Stimulated activated CD4-positive, alpha-beta T cell treated with anti-CD3 and anti-CD28 coated beads, Interleukin-4, amount 100 ng/mL, for 4 hours (primary cell): ENCODE measurements at regions not wholly inside any gene's neighbourhood (a gene's known extent, or its start where the extent isn't known, plus 50 kb on each side); places are given as distances from the start of the nearest gene placed in this dataset.
"Not testable (repeated sequence)": the region's sequence is repeated elsewhere in the genome, so short reads cannot be mapped to it uniquely, and the experiment has no call there.

ENCODE experiments used
- DNase-seq, 2 experiments: peaks; one replicate each; pipeline ENCODE4 v3.0.0-alpha.2; 2020

DNA sequence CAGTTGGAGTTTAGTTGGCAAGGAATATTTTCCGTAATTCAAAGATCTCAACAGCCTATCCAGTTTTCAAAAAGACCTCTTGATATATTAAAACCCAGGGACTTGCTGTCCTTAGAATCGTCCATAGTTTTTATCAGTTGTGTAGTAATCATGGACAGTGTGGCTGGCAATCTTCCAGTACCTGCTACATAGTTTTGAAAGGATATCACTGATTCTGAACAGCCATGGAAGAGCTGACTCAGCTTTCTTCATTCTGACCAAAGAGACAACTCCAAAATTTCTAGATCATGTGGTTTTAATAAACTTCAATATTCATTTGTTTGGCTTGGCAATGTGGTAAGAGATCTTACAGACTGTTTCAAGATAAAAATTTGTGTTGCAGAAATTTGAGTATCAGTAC, 616.7 kb downstream of the TDRD15 start:
- DNase-seq, result no peak

DNA sequence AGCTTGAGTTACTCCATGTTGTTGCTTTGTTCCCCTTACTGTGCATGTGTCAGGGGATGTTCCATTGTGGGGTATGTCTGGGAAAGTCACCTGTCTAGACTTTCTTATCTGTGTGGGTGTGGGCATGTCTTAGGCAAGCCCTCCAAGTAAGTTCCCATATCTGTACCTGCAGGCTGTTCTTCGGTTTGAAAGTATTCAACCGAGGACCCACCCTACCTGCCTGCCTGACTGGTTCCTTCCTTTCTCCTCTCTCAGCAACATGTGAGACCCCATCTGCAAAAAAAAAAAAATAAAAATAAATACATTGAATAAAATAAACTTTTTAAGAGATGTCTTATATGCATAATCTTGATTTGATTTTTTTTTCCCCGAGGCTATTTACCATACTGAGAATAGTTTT, 622.7 kb downstream of the TDRD15 start:
- DNase-seq, result no peak

DNA sequence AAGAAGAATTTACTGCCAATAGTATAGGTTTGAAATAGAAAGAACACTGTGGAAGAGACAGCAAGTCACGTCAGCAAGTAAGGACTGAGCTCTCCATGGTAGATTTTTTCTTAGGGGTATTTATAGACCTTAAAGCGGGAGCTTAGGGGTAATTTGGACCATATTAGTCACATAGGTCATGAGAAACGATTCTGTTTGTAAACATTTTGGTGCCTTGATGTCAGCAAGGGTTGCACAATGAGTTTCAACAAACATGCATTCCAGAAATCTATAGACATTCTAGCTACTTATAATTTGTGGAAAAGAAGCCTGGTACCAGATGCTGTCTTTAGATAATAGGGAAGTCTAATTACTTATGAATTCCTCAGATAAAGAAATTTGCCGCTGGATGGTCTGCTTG, 624.7 kb downstream of the TDRD15 start:
- DNase-seq, result no peak

DNA sequence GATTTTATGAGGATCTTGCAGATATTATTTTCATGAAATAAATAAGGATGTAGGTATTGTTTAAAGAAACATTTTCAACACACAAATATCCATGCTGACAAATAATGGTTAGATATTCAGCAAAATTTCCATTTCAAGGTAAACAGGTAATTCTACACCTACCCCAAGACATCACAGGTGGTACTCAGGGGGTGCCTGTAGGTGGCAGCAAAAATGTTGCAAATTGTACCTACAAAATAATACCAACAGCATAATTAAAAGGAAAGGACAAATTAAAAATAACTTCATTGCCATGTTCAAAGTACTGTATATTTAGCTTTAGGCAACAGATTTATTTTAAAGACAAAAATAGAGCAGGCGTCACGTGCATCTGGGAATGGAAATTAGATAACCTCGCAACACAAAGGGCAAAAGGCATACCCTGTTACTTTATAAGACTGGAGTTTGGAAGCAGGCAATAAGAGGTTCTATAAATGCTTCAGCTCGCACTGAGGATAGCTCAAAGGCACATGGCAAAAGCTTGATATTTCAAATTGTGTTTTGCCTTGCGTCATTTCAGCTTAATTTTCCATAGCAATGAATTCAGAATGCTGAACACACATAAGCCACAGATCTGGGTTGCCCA, 630.5 kb downstream of the TDRD15 start:
- no peak for DNase-seq

DNA sequence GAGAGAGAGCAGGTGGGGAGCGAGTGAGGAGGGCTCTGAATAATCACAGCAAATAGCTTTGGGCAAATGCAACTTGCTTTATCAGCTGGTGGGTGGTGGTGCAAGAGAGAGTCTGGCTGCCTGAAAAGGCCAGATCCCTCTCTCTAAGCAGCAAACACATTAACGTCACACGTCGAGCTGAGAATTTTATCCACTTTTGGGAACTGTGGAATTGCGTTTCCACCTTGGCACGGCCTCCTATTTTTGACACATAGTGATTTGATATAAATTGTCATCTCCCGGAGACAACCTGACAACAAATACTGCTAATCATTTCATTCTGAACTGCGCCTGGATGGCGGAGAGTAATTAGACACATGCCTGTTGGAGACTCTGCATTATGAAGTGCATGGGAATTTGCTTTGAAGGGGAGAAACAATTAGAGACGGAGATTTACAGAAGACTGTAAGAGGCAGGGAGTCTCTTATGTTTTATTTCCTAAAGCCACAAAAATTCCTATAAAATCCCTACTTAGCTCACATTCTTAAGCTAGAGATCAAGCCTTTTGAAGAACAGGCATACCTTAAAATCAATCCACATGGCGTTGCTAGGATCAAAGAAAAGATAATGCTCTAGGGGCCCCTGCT, 634.1 kb downstream of the TDRD15 start:
- no peak for DNase-seq

DNA sequence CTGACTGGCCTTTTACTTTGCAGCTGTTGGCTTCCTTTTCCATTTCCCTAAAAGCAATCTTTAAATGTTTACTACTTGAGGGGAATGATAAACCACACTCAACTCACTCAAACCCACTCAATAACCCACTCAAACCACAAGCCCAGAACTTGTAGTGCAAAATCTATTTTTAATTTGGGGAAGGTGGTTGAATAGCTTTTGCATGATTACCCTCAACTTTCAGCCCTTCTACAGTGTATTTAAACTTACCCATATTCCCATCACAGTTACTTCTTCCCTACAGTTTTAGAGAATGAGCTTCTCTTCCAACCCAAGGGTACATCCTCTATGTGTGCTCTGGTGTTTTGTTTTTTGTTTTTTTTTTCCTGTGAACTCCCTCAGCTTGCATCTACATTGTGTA, 636.1 kb downstream of the TDRD15 start:
- DNase-seq, result no peak

DNA sequence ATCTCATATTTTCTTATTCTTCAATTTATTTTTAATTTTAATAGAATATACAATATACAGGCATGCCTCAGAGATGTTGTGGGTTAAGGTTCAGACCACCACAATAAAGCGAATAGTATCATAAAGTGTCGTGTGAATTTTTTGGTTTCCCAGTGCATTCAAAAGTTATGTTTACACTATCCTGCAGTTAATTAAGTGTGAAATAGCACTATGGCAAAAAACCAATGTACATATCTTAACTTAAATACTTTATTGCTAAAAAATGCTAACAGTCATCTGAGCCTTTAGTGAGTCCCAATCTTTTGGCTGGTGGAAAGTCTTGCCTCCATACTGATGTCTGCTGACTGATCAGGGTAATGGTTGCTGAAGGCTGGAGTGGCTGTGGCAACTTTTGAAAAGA, 637.6 kb downstream of the TDRD15 start:
- no peak for DNase-seq

DNA sequence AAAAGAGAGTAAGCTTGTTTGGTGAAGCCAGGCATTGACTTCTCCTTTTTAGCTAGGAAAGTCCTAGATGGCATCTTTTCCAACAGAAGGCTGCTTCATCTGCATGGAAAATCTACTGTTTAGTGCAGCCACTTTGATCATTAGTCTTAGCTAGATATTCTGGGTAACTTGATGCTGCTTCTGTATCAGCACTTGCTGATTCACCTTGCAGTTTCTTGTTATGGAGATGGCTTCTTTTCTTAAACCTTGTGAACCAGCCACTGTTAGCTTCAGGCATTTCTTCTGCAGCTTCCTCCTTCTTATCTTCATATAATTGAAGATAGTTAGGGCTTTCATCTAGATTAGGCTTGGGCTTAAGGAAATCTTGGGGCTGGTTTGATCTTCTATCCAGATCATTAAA, 639.7 kb downstream of the TDRD15 start:
- DNase-seq, result no peak

DNA sequence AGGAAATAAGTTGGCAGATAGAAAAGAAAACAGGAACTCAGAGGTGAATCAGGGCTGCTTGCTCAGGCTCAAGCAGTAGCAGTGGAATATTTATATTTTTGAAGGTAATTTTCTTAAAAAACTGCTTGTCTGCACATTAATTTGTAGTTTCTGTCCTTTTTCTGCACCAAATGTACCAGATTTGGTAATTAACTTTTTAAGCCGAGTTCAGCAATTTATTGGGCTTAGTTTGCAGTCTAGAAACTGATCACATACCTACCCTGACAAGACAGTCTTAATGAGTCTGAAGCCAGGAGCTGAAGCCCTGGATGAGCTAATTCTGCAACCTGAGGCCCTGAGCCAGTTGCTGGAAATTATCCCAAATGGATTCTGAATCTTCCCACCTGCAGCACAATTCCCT, 647.0 kb downstream of the TDRD15 start:
- no peak for DNase-seq

DNA sequence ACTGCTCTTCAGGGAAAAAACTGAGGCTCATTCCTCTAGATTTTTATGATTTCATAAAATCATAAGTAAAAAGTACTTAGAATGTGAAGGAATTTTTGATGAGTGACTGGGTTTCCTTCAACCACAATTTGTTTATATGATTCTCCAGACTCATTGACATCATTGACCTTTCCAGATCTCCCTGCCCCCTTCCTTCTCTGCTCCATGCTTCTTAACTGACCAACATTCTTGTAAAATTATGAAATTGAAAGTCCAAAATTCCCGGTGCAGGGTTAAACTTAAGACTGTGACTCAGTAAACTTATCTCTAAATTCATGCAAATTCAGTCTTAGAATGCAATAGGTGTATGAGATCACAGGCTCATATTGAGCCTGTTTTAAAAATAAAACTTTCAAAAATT, 648.9 kb downstream of the TDRD15 start:
- no peak for DNase-seq

DNA sequence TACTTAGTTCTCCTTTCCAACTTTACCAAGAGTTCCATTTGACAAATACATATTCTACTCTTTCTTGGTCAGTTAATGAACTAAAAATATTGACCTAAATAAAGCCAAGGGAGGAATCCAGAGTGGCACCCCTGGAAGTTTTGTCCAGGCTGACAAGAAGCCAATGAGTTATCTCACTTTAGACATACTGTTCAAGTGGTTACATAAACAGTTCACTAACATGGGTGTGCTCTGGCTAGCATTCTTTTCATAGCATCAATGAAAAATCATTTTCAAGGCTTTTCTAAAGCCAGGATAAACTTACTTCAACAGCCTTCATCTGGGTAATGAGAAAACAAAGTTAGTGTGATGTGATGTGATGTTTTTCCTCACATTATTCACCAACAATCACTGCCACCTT, 649.4 kb downstream of the TDRD15 start:
- no peak for DNase-seq

DNA sequence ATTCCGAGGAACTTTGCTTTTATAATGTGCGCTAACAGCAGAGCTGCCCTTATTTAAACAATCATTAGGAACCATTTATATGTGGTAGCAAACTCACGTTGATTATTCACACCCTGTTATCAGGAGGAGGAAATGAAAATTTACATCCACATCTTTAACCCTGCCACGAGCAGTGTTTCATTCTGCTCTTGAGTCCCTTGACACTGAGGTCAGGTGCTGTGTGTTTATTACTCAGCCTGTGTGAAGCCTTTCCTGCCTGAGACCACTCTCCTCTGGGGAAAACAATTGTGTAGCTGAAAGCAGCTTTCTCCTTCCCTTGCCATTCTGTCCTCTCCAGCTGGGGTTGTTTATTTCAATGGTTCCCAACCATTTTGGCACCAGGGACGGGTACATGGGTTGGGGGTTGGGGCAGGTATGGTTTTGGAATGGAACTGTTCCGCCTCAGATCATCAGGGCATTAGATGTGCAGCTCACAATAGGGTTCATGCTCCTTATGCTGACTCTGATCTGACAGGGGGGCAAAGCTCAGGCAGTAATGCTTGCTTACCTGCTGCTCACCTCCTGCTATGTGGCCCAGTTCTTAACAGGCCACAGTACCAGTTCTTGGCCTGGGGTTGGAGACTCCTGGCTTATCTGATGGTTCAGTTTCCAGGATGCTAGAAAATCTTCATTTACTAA, 651.1 kb downstream of the TDRD15 start:
- DNase-seq, result no peak

DNA sequence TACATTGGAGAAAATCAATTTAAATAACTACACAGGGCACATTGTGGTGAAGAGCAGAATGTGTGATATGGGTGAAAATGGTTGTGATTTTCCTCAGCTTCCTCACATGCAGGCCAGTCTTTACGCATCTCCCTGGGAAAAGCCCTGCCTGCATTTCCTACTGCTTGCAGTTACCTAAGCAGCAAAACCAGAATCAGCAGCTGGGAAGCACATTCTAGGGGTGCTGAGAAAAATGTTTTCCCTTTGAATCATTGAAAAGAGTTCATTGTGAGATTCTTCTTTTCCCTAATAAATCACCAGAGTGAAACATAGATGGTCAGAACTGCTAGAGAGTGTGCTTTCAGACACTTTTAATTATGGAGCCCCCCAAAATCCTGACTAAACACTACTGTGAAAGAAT, 656.0 kb downstream of the TDRD15 start:
- DNase-seq, result no peak

DNA sequence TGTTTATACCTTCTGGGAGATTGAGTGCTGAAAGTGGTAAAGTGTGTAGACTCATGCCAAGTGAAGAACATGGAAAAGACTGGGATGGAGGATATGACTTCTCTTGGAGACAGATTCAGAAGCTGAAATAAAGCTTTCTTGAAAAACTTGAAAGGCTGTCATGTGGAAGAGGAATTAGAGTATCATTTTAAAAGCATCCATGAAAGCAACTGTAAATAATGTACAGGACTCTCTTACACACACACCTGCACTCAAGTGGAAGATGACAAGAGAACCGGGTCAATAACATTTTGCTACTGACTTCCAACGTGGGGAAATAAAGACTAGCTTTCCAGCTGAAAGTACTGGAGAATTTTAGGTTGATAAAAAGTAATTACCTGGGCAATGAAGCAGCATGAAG, 658.2 kb downstream of the TDRD15 start:
- DNase-seq, result no peak

DNA sequence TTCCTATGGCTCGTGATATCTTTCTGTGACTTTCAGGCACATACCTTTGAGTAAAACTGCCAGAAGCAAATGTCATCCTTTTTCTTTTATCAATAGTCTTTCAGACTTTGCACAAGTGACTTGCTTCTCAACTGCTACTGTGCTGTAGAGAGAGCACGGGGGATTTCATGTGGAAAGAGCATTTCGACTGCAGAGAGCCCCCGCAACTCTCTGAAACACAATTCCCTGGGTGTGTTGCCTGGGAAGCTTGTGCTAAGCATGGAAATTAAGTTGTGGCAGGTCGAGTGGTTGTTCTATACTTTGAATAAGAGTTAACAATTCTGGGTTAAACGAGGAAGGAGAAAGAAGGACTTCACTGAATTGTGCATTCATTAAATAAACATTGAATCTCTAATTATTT, 659.1 kb downstream of the TDRD15 start:
- DNase-seq, result no peak

DNA sequence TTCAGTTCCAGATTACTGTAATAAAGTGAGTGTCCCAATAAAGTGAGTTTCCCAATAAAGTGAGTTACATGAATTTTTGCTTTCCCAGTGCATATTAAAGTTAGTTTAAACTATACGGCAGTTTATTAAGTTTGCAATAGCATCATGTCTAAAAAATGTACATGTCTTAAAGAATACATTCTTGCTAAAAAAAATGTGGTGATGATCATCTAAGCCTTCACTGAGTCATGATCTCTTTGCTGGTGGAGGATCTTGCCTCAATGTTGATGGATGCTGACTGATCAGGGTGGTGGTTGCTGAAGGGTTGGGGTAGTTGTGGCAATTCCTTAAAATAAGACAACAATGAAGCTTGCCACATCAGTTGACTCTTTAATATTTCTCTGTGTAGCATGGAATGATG, 664.2 kb downstream of the TDRD15 start:
- no peak for DNase-seq

DNA sequence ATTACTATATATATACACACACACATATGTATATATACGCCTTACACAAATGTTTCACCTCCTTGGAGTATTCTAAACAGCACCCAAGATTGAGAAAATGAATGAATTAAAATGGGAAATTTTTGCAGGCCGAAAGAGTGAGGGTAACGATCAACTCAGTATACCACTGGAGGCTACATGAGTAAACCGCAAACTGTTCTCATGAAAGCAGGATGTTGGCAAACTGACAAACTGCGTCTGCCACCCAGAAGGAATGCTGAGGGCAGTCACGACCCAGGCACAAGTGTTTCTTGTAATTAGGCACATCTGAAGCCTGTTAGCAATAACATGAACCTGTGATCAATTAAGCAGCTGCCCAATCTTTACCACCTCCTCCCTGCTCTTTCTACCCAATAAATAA, 666.5 kb downstream of the TDRD15 start:
- DNase-seq, result not testable (repeated sequence)

DNA sequence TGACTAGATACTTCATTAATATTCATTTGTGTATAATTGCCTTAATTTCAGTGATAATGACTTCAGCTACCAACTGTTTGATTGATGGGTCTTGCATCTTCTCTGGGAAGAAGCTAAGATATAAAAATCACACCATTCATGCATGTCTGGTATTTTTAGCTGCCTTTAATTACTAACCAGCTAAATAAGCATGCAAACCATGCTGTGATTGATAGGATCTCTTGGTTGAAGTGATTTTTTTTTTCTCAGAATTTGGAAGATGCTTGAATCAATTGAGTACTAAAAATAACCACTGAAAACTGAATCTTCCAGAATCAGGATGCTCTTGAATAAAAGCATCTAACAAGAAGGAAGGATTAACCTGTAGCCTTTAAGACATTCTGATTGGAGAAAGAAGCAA, 668.8 kb downstream of the TDRD15 start:
- no peak for DNase-seq

DNA sequence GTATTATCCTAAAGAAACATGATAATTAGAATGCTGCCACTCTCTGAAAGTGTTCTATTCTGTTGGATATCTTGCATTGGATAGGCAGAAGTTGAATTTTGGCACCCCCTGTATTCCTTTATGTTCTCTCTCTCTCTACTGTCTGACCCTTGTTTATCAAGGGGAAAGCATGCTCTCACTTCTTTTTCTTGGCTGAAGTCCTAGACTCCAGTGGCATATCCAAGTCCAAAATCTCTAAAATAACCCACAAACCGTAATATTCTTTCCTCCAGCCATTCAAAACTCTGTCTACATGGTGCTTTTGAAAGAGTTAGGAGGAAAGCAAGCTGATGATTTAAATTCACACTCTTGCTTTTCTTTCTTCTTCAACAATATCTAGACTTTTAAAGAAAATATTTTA, 669.7 kb downstream of the TDRD15 start:
- DNase-seq, result no peak

DNA sequence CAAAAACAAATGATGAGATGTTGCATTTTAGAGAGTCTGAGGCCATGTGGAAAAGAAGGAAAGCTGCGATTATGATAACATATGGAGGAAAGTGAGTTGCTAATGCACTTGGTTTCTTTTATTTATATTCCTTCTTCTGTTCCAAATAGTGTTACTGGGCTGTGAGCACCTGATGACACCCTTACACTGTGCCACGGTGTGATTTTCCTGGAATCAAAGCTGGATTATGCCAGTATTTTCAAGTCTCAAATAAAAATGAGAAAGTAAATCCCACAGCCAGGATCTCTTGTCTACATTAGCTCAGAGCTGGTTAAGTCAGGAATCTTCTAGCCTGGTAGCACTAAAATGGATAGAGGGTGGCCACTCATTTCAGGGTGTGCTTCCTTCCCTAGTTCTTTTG, 670.8 kb downstream of the TDRD15 start:
- DNase-seq, result no peak

DNA sequence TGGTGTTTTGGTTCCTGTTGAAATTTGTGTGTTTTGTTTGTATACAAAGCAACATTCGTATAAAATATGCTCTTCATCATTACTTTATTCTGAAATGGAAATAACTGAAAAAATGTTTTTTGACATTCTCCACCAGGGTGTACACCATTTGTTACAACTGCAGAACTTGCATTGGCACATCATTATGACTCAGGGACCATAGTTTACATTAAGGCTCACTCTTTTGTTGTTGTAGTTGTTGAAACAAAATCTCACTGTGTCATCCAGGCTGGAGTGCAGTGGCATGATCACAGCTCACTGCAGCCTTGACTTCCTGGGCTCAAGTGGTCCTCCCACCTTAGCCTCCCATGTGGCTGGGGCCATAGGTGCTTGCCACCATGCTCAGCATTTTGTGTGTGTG, 676.6 kb downstream of the TDRD15 start:
- DNase-seq, result no peak

DNA sequence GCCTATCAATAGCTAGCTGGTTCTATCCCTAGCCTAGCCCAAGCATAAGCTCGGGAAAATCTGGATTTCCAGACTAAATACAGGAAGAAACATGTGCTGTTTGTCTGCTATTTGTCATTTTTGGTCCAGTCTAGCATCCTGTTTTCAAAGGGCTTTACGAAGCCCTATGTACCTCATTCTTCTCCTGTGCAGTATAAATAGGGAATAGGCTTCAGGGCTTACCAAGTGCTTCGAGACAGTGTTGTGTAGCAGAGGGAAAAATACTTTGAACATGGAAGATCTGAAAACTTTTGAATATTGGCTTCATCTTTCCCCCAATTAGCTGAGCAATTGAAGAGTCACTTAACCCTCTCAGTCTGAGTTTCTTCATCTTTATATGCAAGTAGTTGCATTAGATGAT, 679.8 kb downstream of the TDRD15 start:
- DNase-seq, result no peak

DNA sequence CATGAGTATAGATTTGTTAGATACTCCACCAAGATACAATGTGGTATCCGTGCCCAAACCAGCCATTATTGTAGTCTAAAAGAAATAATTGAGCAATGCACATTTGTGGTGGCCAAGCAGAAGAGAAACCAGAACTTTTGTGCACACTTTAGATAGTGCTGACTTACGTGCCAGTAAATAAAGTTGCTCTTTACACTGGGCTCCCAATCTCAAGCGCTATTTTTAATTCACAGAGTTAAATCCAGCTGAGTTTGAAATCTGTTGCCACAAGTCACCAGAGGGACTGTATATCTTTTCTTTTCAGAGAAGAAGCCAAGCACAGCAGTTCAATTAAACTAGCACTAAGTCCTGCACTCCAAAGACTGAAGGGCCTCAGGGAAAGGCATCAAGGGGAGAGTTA, 680.4 kb downstream of the TDRD15 start:
- DNase-seq, result no peak

DNA sequence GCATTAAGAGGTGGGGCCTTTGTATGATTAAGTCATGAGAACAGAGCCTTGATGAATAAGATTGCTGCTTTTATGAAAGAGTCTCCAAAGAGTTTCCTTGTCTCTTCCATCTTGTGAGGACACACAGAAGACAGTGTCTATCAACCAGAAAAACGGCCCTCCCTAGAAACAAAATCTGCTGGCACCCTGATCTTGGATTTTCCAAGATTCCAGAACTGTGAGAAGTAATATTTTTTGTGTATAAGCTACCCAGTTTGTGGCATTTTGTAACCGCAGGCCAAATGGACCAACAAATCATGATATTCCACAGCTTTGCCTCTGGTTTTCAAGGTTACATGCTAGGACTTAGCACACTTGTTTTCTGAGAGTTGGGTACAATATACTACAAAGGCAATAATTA, 687.8 kb downstream of the TDRD15 start:
- no peak for DNase-seq

DNA sequence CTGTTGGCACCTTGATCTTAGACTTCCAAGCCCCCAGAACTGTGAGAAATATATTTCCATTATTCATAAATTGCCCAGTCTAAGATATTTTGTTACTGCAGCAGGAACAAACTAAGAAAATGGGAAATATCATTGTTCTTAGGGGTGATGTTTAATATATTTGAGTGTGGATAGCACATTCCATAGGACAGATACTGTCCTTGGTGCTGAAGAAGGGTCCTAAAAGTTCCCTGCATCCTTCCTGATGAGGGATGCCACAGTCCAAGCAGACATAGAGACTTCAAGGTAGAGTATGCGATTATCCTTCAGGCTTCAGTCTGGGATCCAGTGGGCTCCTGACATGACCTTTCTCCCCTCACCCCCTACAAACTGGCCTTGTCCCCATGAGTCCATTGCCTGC, 689.0 kb downstream of the TDRD15 start:
- no peak for DNase-seq
